OCI-LY1 (cell line): ENCODE measurements at regions not wholly inside any gene's neighbourhood (a gene's known extent, or its start where the extent isn't known, plus 50 kb on each side); places are given as distances from the start of the nearest gene placed in this dataset.

ENCODE experiments used
- H2AFZ ChIP-seq: fragments of 200-600 bp; sonication (generic), shearing (Covaris generic); 2 replicates; pipeline ENCODE4 v1.6.0; 2014; ENCODE audit warnings: antibody characterized with exemption, mild to moderate bottlenecking, low read length
- H3F3A ChIP-seq: fragments of 200-600 bp; sonication (generic), shearing (Covaris generic); 2 replicates; pipeline ENCODE4 v1.6.0; 2014; ENCODE audit warnings: mild to moderate bottlenecking, antibody characterized with exemption, low read length, moderate library complexity; ENCODE audit not compliant: insufficient read depth
- H3K27ac ChIP-seq: fragments of 200-600 bp; sonication (generic); 2 replicates; pipeline ENCODE4 v1.5.1; 2014; ENCODE audit warnings: low read length, mixed run types, mild to moderate bottlenecking, low read depth; ENCODE audit not compliant: poor library complexity, severe bottlenecking
- H3K27me3 ChIP-seq: fragments of 200-600 bp; sonication (generic); 2 replicates; pipeline ENCODE4 v1.6.0; 2014; ENCODE audit warnings: antibody characterized with exemption, mild to moderate bottlenecking, low read length, moderate library complexity; ENCODE audit not compliant: insufficient read depth
- H3K36me3 ChIP-seq: fragments of 200-600 bp; sonication (generic); 2 replicates; pipeline ENCODE4 v1.6.1; 2014; ENCODE audit warnings: mild to moderate bottlenecking, antibody characterized with exemption, low read length, moderate library complexity, mixed read lengths; ENCODE audit not compliant: insufficient read depth
- H3K4me1 ChIP-seq: fragments of 200-600 bp; sonication (generic); 2 replicates; pipeline ENCODE4 v1.5.1; 2014; ENCODE audit warnings: mild to moderate bottlenecking, low read length, moderate library complexity; ENCODE audit not compliant: insufficient read depth, severe bottlenecking
- H3K4me2 ChIP-seq: fragments of 200-600 bp; sonication (generic), shearing (Covaris generic); 2 replicates; pipeline ENCODE4 v1.6.1; 2014; ENCODE audit warnings: low read length
- H3K4me3 ChIP-seq: fragments of 200-600 bp; sonication (generic); 2 replicates; pipeline ENCODE4 v1.5.1; 2014; ENCODE audit warnings: low read length, low read depth, mild to moderate bottlenecking, mixed read lengths; ENCODE audit not compliant: poor library complexity, severe bottlenecking
- H3K79me2 ChIP-seq: fragments of 200-600 bp; shearing (Covaris generic); 2 replicates; pipeline ENCODE4 v1.6.1; 2016; ENCODE audit warnings: mixed run types, low read length, mixed read lengths; ENCODE audit not compliant: insufficient read depth
- H3K9ac ChIP-seq: fragments of 200-600 bp; sonication (generic), shearing (Covaris generic); 2 replicates; pipeline ENCODE4 v1.6.1; 2014; ENCODE audit warnings: mild to moderate bottlenecking, low read length, mixed read lengths
- H3K9me2 ChIP-seq: fragments of 200-600 bp; sonication (generic), shearing (Covaris generic); 2 replicates; pipeline ENCODE4 v1.6.1; 2014; ENCODE audit warnings: low read depth, mild to moderate bottlenecking, low read length, mixed read lengths
- H3K9me3 ChIP-seq: fragments of 200-600 bp; shearing (Covaris generic); 2 replicates; pipeline ENCODE4 v1.6.1; 2014; ENCODE audit warnings: low read length, mixed read lengths
- H4K20me1 ChIP-seq: fragments of 200-600 bp; sonication (generic), shearing (Covaris generic); 2 replicates; pipeline ENCODE4 v1.6.0; 2016; ENCODE audit warnings: mild to moderate bottlenecking, low read length; ENCODE audit not compliant: insufficient read depth
- EZH2 ChIP-seq: fragments of 200-600 bp; sonication (generic), shearing (Covaris generic); IDR thresholded peaks from 2 replicates; pipeline ENCODE4 v1.8.0; 2017; ENCODE audit warnings: borderline replicate concordance, mixed run types, mild to moderate bottlenecking, antibody characterized with exemption, low read length, moderate library complexity, mixed read lengths
- TF ChIP-seq, protein P1 (sequence below): fragments of 200-600 bp; sonication (generic), shearing (Covaris generic); IDR thresholded peaks from 2 replicates; pipeline ENCODE4 v1.5.1; 2017; ENCODE audit warnings: mild to moderate bottlenecking, antibody characterized with exemption, low read length, moderate library complexity, mixed read lengths

DNA sequence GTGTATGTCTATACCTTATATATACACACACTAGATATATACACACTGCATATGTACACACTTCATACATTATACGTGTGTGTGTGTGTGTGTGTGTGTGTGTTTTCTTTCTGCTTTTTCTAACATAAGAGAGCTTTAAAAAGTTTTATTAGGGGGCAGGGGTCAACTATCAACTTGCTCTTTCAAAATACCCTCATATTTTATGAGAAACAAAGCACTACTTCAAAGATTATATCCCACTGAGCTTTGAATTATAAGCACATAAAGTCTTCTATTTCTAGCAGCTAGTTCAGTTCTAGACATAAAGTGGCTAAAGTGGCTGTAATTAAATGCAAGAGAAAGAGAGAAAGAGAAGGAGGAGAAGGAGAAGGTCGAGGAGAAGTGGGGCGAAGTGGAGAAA lies 1361.3 kb downstream of the ZPLD1 start:
- no peaks in the 10 kb centered on the region for H3K9me2 ChIP-seq
- H3K36me3 ChIP-seq: no peaks in the 10 kb centered on the region
- H4K20me1 ChIP-seq: no peaks in the 10 kb centered on the region
- H3K27ac ChIP-seq: no peak overlapping the region
- no peaks in the 10 kb centered on the region for H3F3A ChIP-seq
- no peak overlapping the region for H3K4me2 ChIP-seq
- no peaks in the 10 kb centered on the region for H3K27me3 ChIP-seq
- H3K79me2 ChIP-seq: no peaks in the 10 kb centered on the region
- H3K4me1 ChIP-seq: no peaks in the 10 kb centered on the region
- H3K9me3 ChIP-seq: no peaks in the 10 kb centered on the region
- H3K4me3 ChIP-seq: no peak overlapping the region
- no peak overlapping the region for H2AFZ ChIP-seq
- TF ChIP-seq, protein P1, sequence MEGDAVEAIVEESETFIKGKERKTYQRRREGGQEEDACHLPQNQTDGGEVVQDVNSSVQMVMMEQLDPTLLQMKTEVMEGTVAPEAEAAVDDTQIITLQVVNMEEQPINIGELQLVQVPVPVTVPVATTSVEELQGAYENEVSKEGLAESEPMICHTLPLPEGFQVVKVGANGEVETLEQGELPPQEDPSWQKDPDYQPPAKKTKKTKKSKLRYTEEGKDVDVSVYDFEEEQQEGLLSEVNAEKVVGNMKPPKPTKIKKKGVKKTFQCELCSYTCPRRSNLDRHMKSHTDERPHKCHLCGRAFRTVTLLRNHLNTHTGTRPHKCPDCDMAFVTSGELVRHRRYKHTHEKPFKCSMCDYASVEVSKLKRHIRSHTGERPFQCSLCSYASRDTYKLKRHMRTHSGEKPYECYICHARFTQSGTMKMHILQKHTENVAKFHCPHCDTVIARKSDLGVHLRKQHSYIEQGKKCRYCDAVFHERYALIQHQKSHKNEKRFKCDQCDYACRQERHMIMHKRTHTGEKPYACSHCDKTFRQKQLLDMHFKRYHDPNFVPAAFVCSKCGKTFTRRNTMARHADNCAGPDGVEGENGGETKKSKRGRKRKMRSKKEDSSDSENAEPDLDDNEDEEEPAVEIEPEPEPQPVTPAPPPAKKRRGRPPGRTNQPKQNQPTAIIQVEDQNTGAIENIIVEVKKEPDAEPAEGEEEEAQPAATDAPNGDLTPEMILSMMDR: no peak
- TF ChIP-seq EZH2: no peak
- H3K9ac ChIP-seq: no peak overlapping the region

DNA sequence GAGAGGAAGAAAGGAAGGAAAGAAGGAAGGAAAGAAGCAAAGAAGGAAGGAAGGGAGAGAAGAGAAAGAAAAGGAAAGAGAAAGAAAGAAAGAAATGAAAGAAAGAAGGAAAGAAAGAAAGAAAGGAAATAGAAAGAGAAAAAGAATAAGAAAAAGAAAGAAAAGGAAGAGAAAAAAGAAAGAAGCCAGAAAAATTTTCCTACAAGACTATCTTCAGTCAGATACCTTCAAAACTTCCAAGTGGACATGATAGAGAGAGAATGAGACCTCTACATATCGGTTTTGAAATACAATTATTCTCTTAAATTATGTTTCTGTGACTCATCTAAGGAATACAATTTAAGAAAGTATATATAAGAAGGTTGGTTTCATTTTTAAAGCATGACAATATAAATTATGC lies 1369.0 kb downstream of the ZPLD1 start:
- Histone ChIP-seq H2AFZ (no peak overlapping the region), H3K27ac (no peak overlapping the region), H3K4me3 (no peak overlapping the region), H3K4me2 (no peak overlapping the region), H4K20me1 (no peaks in the 10 kb centered on the region), H3F3A (no peaks in the 10 kb centered on the region), H3K79me2 (no peaks in the 10 kb centered on the region), H3K27me3 (no peaks in the 10 kb centered on the region), H3K9me3 (no peaks in the 10 kb centered on the region), H3K4me1 (no peaks in the 10 kb centered on the region), H3K9me2 (no peaks in the 10 kb centered on the region), H3K9ac (no peak overlapping the region), H3K36me3 (no peaks in the 10 kb centered on the region)
- TF ChIP-seq EZH2: no peak
- TF ChIP-seq, protein P1: no peak

DNA sequence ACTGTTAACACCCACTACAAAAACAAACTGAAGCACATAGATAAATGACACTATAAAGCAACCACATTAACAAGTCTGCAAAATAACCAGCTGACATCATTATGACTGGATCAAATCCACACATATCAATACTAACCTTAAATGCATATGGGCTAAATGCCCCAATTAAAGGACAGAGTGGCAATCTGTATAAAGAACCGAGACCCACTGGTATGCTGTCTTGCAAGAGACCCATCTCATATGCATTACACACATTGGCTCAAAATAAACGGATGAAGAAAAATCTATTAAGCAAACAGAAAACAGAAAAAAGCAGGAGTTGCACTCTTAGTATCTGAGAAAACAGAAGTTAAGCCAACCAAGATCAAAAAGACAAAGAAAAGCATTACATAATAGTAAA lies 1375.4 kb downstream of the ZPLD1 start:
- H2AFZ ChIP-seq: no peak overlapping the region
- no peak overlapping the region for H3K27ac ChIP-seq
- H3K27me3 ChIP-seq: no peaks in the 10 kb centered on the region
- TF ChIP-seq EZH2: no peak
- TF ChIP-seq, protein P1: no peak
- no peak overlapping the region for H3K9ac ChIP-seq
- no peaks in the 10 kb centered on the region for H3K79me2 ChIP-seq
- H3K4me1 ChIP-seq: no peaks in the 10 kb centered on the region
- H3K9me2 ChIP-seq: no peaks in the 10 kb centered on the region
- H3K4me2 ChIP-seq: no peak overlapping the region
- H3K4me3 ChIP-seq: no peak overlapping the region
- no peaks in the 10 kb centered on the region for H3F3A ChIP-seq
- no peaks in the 10 kb centered on the region for H3K9me3 ChIP-seq
- no peaks in the 10 kb centered on the region for H4K20me1 ChIP-seq
- no peaks in the 10 kb centered on the region for H3K36me3 ChIP-seq
